ENCODE measurements at regions not wholly inside any gene's neighbourhood (a gene's known extent, or its start where the extent isn't known, plus 50 kb on each side); places are given as distances from the start of the nearest gene placed in this dataset.

- TF ChIP-seq CTCF (IDR thresholded peaks at IDR 0.05; ENCODE audit: low read depth, low read length) (no peak), EZH2phosphoT487 (IDR thresholded peaks at IDR 0.05; ENCODE audit: low read depth) (no peak)
These were observed 335.6 kb upstream of the PBX1 start for GRCh38 chr1:164223378-164223777.
